NT2/D1 (cell line): ENCODE measurements at regions not wholly inside any gene's neighbourhood (a gene's known extent, or its start where the extent isn't known, plus 50 kb on each side); places are given as distances from the start of the nearest gene placed in this dataset.
"Not testable (repeated sequence)": the region's sequence is repeated elsewhere in the genome, so short reads cannot be mapped to it uniquely, and the experiment has no call there.

ENCODE experiments used
- SUZ12 ChIP-seq: IDR thresholded peaks from 2 replicates; pipeline ENCODE4 v1.6.1; 2011; ENCODE audit not compliant: insufficient read length, insufficient read depth; ENCODE audit errors: extremely low read depth
- YY1 ChIP-seq: IDR thresholded peaks from 2 replicates; pipeline ENCODE4 v1.6.1; 2011; ENCODE audit not compliant: insufficient read length, insufficient read depth
- ZNF274 ChIP-seq: IDR thresholded peaks from 2 replicates; pipeline ENCODE4 v1.6.1; 2011; ENCODE audit warnings: mild to moderate bottlenecking, low read depth, low read length

GRCh38 chr13:109934520-109934919, 148.1 kb upstream of the IRS2 start:
- TF ChIP-seq YY1, ZNF274, SUZ12: not testable (repeated sequence)
